C4-2B (cell line): ENCODE measurements at regions not wholly inside any gene's neighbourhood (a gene's known extent, or its start where the extent isn't known, plus 50 kb on each side); places are given as distances from the start of the nearest gene placed in this dataset.

Source experiments
- H3K27ac ChIP-seq: fragments of 450-650 bp; 2 replicates; pipeline ENCODE4 v1.5.1; 2017
- CTCF ChIP-seq: fragments of 450-650 bp; conservative IDR thresholded peaks from 2 replicates; pipeline ENCODE4 v1.5.1; 2017; ENCODE audit warnings: mild to moderate bottlenecking
- ZFX ChIP-seq: fragments of 450-650 bp; IDR thresholded peaks from 2 replicates; pipeline ENCODE4 v1.6.1; 2017

- no peak overlapping the region for H3K27ac ChIP-seq
- TF ChIP-seq ZFX (no peak), CTCF (no peak)
Observed at GRCh38 chr6:115365783-115366182, 694.9 kb downstream of the FRK start.

DNA sequence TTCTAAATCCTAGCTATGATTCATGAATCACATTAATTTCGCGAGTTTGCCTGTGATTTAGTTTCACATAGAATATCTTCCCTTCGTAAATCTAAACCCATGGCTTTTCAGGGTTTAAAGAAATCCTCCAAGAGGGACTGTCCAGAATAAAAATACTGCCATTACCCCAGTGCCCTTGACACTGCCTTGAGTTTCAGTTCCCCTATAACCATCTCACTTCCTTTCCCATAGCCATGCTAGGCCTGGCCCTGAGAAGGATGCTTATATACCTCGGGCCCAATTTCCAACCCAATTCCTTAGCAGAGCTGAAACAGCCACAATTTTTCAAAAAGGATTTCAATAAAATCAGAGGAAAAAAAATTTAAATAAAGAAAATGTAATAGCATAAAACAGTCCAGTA, 697.3 kb downstream of the FRK start:
- no peak overlapping the region for H3K27ac ChIP-seq
- TF ChIP-seq CTCF: no peak

GRCh38 chr6:115362234-115362633, 698.5 kb downstream of the FRK start:
- no peak overlapping the region for H3K27ac ChIP-seq
- no peak for TF ChIP-seq CTCF
- TF ChIP-seq ZFX: no peak

DNA sequence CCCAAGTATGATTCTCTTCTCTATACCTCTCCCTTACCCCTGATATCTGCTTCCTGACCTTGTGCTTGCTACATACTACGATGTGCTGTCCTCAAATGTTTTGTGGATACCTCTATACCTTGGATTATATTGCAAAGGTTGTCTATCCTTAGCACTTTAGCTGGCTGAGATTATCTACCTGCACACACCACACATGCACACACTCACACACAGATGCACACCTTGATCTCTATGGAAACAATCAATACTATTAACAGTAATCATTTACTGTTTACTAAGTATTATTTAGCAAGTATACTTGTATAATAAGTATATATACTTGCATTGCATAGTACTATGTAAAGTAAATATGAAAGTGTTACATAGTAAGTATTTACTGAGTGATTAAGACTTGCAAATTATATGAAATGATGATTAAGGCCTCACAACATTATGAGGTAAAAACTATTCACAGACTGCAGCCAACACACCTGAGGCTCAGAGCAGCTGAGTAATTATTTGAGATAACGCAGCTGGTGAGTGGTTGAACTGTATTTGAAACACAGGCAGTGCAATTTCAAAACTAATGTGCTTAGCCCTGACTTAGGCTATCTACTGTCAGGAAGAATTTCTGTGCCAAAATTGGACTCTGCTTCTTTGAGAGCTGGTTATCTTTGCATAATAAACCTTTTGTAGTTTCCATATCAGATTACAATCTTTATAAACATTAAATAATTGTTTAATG, 699.9 kb downstream of the FRK start:
- H3K27ac ChIP-seq: no peak overlapping the region
- TF ChIP-seq CTCF (no peak), ZFX (no peak)

DNA sequence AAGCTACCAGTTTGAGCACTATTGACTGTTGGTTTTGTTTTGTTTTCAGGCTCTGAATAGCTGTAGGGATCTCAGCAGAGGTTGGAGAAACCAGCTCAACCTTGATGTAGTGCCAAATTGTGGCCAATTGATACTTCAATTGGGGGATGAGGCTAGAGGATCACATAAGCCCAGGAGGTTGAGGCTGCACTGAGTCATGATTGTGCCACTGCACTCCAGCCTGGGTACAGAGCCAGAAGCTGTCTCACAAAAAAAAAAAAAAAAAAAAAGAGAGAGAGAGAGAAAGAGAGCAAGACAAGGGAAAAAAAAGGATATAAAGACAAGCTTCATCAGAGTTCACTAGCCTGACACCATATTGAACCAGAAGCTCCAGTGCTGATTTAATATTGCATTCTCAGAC, 702.1 kb downstream of the FRK start:
- no peak for TF ChIP-seq ZFX
- TF ChIP-seq CTCF: no peak
- H3K27ac ChIP-seq: no peak overlapping the region

GRCh38 chr6:115356371-115356770, 704.3 kb downstream of the FRK start:
- no peak overlapping the region for H3K27ac ChIP-seq
- TF ChIP-seq ZFX (no peak), CTCF (no peak)

GRCh38 chr6:115323001-115323400, 737.7 kb downstream of the FRK start:
- no peak overlapping the region for H3K27ac ChIP-seq
- TF ChIP-seq ZFX (no peak), CTCF (no peak)
